GM21367 (cell line): ENCODE measurements at regions not wholly inside any gene's neighbourhood (a gene's known extent, or its start where the extent isn't known, plus 50 kb on each side); places are given as distances from the start of the nearest gene placed in this dataset.

ENCODE experiments used
- ATAC-seq: cut with Tn5 transposase; IDR thresholded peaks from one replicate; pipeline ENCODE4 v1.9.1; 2021; ENCODE audit not compliant: unreplicated experiment

- no peak for ATAC-seq
Measured at GRCh38 chr14:54306806-54307205, 90.0 kb upstream of the CDKN3 start.

- no peak for ATAC-seq
Measured at GRCh38 chr14:54309615-54310014, 87.2 kb upstream of the CDKN3 start.

GRCh38 chr14:54310151-54310850, 86.5 kb upstream of the CDKN3 start:
- ATAC-seq, result no peak

- no peak for ATAC-seq
Measured at GRCh38 chr14:54310851-54311228, 86.0 kb upstream of the CDKN3 start.

- ATAC-seq, result no peak
Measured at GRCh38 chr14:54312166-54312801, 84.5 kb upstream of the CDKN3 start.

GRCh38 chr14:54314365-54315104, 82.3 kb upstream of the CDKN3 start:
- ATAC-seq, result no peak

- no peak for ATAC-seq
Measured at GRCh38 chr14:54316652-54317051, 80.2 kb upstream of the CDKN3 start.

GRCh38 chr14:54317391-54317790, 79.4 kb upstream of the CDKN3 start:
- ATAC-seq, result no peak

GRCh38 chr14:54322246-54322645, 74.6 kb upstream of the CDKN3 start:
- ATAC-seq, result no peak

- no peak for ATAC-seq
Measured at GRCh38 chr14:54322701-54323337, 74.0 kb upstream of the CDKN3 start.

GRCh38 chr14:54325766-54326165, 71.0 kb upstream of the CDKN3 start:
- ATAC-seq, result no peak

- ATAC-seq, result peak; percentile 61
Measured at GRCh38 chr14:54329082-54329695, 67.6 kb upstream of the CDKN3 start.

GRCh38 chr14:54330876-54331275, 65.9 kb upstream of the CDKN3 start:
- no peak for ATAC-seq

GRCh38 chr14:54331516-54331915, 65.3 kb upstream of the CDKN3 start:
- ATAC-seq, result no peak

GRCh38 chr14:54332490-54332889, 64.3 kb upstream of the CDKN3 start:
- ATAC-seq, result no peak

GRCh38 chr14:54333511-54333910, 63.3 kb upstream of the CDKN3 start:
- ATAC-seq, result no peak

- no peak for ATAC-seq
Measured at GRCh38 chr14:54335569-54336155, 61.1 kb upstream of the CDKN3 start.

GRCh38 chr14:54337314-54337713, 59.5 kb upstream of the CDKN3 start:
- ATAC-seq, result no peak

GRCh38 chr14:54338696-54339317, 58.0 kb upstream of the CDKN3 start:
- ATAC-seq, result no peak

GRCh38 chr14:54339771-54340170, 57.0 kb upstream of the CDKN3 start:
- ATAC-seq, result no peak
